Left lung (tissue), 4 donors: ENCODE measurements at regions not wholly inside any gene's neighbourhood (a gene's known extent, or its start where the extent isn't known, plus 50 kb on each side); places are given as distances from the start of the nearest gene placed in this dataset.

Source experiments
- ATAC-seq: fragments of 200-7000 bp; cut with Tn5 transposase; one replicate; pipeline ENCODE4 v1.9.1; 2020; ENCODE audit warnings: moderate library complexity
- DNase-seq, 4 donors: peaks; one replicate each; pipeline ENCODE4 v3.0.0-alpha.2; 2013 to 2020
- H3K27ac ChIP-seq, 2 donors: fragments of 200-600 bp; sonication (generic) in 1 of 2; one replicate each; pipeline versions ENCODE4 v1.5.0 to v1.8.0; 2020 to 2021
- H3K27me3 ChIP-seq, 2 donors: fragments of 200-600 bp; sonication (generic) in 1 of 2; one replicate each; pipeline versions ENCODE4 v1.5.0 to v1.8.0; 2020 to 2021
- H3K36me3 ChIP-seq, 2 donors: fragments of 200-600 bp; sonication (generic) in 1 of 2; one replicate each; pipeline versions ENCODE4 v1.5.0 to v1.8.0; 2020 to 2021
- H3K4me1 ChIP-seq, 2 donors: fragments of 200-600 bp; one replicate each; pipeline ENCODE4 v1.8.0; 2021
- H3K4me3 ChIP-seq, 2 donors: fragments of 200-600 bp; sonication (generic) in 1 of 2; one replicate each; pipeline versions ENCODE4 v1.5.0 to v1.8.0; 2020 to 2021; ENCODE audit warnings: mild to moderate bottlenecking in 1 of 2
- H3K9me3 ChIP-seq, 2 donors: fragments of 200-600 bp; sonication (generic) in 1 of 2; one replicate each; pipeline versions ENCODE4 v1.5.0 to v1.8.0; 2020 to 2021
- CTCF ChIP-seq, 2 donors: fragments of 200-600 bp; sonication (generic) in 1 of 2; IDR thresholded peaks; one replicate each; pipeline versions ENCODE4 v1.5.0 to v1.8.0; 2021; ENCODE audit warnings: antibody characterized with exemption in 2 of 2
- intact Hi-C, 2 donors: fragments of 100-400 bp; cut with DNase I; formaldehyde crosslinking; loops; one replicate each; pipeline versions ENCODE4 v1.11.2 to v1.14.2; 2022
- donor health status: DM: no; HTN: yes; CAD: no.
- donor health status: DM: no; HTN: no; CAD: no.

- intact Hi-C loops = no loop called here
- no peak overlapping the region for H3K4me3 ChIP-seq
- peaks cover 0 to 11% of the 10 kb centered on the region in 2 donors for H3K27me3 ChIP-seq
- no peaks in the 10 kb centered on the region for H3K36me3 ChIP-seq
- H3K4me1 ChIP-seq = no peaks in the 10 kb centered on the region
- H3K27ac ChIP-seq = no peak overlapping the region
- no peaks in the 10 kb centered on the region for H3K9me3 ChIP-seq
- DNase-seq (no peak), ATAC-seq (no peak)
- TF ChIP-seq CTCF (IDR thresholded peaks at IDR 0.05) = no peak
Measured at GRCh38 chr20:40610730-40611129, 78.3 kb downstream of the MAFB start.

- no peak for DNase-seq
- H3K9me3 ChIP-seq = no peaks in the 10 kb centered on the region
- no peak overlapping the region for H3K4me3 ChIP-seq
- no peaks in the 10 kb centered on the region for H3K4me1 ChIP-seq
- no peak for ATAC-seq
- H3K36me3 ChIP-seq = no peaks in the 10 kb centered on the region
- TF ChIP-seq CTCF (IDR thresholded peaks at IDR 0.05) = no peak
- no peak overlapping the region for H3K27ac ChIP-seq
- intact Hi-C loops = no loop called here
- H3K27me3 ChIP-seq = peaks cover 0 to 11% of the 10 kb centered on the region in 2 donors
Measured at GRCh38 chr20:40607927-40608326, 81.1 kb downstream of the MAFB start.

- TF ChIP-seq CTCF (IDR thresholded peaks at IDR 0.05) = no peak
- no peak for DNase-seq
Measured at GRCh38 chr20:40606660-40607059, 82.4 kb downstream of the MAFB start.

DNA sequence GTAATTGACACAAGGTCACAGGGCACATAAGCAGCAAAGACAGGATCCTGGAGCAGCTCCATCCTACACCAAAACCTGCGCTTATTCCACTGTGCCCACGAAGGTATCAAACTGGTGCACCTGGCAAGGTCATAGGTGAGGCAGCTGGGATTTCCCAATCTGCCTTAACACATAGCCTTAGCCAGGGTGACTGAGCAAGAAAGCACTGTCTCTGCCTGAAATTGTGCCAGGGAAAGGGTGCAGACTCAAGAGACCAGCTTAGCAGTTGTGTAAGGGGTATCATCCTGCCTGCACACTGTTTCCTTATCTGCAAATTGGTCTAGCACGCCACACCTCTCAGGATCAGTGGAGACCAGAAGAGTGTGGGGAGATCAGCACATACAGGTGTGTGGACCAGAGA is 82.8 kb downstream of the MAFB start:
- intact Hi-C loops = no loop called here
- DNase-seq (no peak), ATAC-seq (no peak)
- no peak overlapping the region for H3K27ac ChIP-seq
- no peaks in the 10 kb centered on the region for H3K4me1 ChIP-seq
- no peak overlapping the region for H3K4me3 ChIP-seq
- no peaks in the 10 kb centered on the region for H3K36me3 ChIP-seq
- peaks cover 0 to 11% of the 10 kb centered on the region in 2 donors for H3K27me3 ChIP-seq
- no peak for TF ChIP-seq CTCF (IDR thresholded peaks at IDR 0.05)
- no peaks in the 10 kb centered on the region for H3K9me3 ChIP-seq

More at GRCh38 chr20:40606660-40607059, 82.4 kb downstream of the MAFB start:
- no peak overlapping the region for H3K27ac ChIP-seq
- H3K27me3 ChIP-seq = peaks cover 0 to 11% of the 10 kb centered on the region in 2 donors
- H3K4me3 ChIP-seq = no peak overlapping the region
- H3K9me3 ChIP-seq = no peaks in the 10 kb centered on the region
- intact Hi-C loops = no loop called here
- no peaks in the 10 kb centered on the region for H3K36me3 ChIP-seq
- H3K4me1 ChIP-seq = no peaks in the 10 kb centered on the region
- no peak for ATAC-seq

GRCh38 chr20:40604416-40604815 is 84.6 kb downstream of the MAFB start:
- no peak for ATAC-seq
- no peak for TF ChIP-seq CTCF (IDR thresholded peaks at IDR 0.05)
- H3K36me3 ChIP-seq = no peaks in the 10 kb centered on the region
- no peak overlapping the region for H3K4me3 ChIP-seq
- peak in 1 of 4 donors; percentile 64 for DNase-seq
- peaks cover 0 to 11% of the 10 kb centered on the region in 2 donors for H3K27me3 ChIP-seq
- no peak overlapping the region for H3K27ac ChIP-seq
- H3K9me3 ChIP-seq = peaks cover 0 to 1% of the 10 kb centered on the region in 2 donors
- intact Hi-C loops = no loop called here
- no peaks in the 10 kb centered on the region for H3K4me1 ChIP-seq
